Esophagus mucosa (tissue), 1 donor: ENCODE measurements at regions not wholly inside any gene's neighbourhood (a gene's known extent, or its start where the extent isn't known, plus 50 kb on each side); places are given as distances from the start of the nearest gene placed in this dataset.

Experiments
- ATAC-seq: fragments of 200-7000 bp; cut with Tn5 transposase; one replicate; pipeline ENCODE4 v1.9.1; 2020
- donor health status: DM: yes; HTN: yes; CAD: no.

DNA sequence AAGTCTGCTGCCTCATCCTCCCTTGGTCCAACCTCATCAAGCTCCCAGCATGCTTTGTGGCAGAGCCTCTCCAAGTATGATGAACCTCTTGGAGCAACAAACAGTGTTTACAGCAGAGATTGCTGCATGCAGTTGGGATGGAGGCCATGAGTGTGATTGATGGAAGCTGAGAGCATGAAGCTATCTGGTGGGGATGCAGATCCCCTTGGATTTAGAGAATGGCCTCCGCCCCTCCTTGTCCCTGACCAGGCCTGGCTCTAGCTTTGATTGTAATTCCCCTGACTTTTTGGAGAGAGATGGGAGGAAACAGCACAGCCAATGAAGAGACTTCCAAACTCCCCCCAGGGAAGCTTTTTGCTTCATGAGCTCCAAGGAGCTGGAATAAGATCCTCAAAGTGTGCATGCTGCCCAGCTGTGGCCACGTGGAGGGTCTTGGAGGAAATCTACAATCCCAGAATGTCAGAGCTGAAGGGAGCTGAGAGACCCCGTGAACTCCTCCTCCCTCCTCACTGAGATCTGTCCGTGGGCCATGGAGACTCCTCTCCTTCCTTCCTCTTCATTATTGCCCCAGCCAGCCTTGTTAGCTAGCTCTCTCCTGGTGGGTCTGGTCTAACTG lies 165.3 kb upstream of the USP24 start:
- ATAC-seq, result no peak

DNA sequence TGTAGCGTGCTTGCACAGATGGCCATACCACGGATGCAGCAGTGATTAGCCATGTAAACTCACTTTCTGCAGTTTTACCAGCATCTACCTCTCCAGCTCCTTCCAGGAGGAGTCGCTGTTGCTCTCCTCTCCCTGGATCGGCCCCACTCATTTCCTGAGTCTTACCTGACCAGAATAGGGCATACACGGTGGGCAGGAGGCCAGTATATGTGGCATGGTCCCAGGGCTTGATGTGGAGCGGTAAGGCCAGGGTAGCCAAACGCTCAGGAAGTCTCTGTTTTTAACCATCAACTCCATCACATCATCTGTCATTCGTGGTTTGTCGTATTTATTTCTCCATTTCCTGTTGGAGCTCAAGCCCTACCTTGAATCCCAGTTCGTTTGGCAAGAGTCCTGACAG lies 163.4 kb upstream of the USP24 start:
- no peak for ATAC-seq

DNA sequence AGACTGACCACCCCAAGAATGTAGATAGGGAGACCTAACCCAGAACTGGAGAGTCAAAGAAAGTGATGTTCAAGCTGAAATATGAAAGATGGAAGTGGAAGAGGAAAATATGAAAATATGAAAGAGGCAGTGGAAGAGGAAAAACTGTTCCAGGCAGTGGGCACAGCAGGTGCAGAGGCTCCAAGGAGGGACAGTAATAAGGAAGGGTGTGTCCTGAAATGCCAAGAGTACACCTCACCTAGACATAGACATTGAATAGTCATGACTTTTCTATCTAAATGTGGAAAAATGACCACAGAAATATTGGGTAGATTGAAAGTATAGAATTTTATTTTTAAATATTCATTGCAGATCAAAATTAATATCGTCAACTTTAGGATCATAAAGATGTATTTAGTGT lies 161.7 kb upstream of the USP24 start:
- no peak for ATAC-seq

DNA sequence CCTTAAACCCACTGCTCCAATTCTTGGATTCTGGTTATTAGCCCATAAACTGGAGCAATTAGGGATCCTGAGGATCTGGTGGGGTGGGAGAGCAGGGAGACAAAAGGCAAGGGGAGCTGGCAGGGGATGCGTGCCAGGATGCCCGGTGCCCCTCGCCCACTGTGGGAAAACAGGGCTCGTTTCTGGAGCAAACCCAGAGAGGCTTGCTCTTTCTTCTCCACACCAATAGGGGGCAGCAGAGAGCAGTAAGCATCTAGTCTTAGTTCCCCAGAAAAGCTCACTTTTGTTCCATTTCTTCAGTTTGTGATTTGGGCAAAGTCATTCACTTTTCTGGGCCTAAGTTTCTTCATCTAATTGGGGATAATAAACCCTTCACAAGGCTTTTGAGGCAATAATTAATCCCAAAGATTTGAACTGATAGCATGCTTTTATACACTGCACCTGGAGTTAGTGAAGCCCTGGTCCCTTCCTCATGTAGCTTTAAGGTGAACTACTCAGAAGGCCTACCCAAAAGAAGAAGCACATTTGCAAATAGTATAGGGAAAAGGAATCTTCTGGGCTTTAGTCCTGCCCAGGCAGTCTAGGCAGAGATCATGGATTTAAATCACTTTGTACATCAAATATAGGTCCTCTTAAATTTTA lies 160.6 kb upstream of the USP24 start:
- peak; percentile 41 for ATAC-seq

DNA sequence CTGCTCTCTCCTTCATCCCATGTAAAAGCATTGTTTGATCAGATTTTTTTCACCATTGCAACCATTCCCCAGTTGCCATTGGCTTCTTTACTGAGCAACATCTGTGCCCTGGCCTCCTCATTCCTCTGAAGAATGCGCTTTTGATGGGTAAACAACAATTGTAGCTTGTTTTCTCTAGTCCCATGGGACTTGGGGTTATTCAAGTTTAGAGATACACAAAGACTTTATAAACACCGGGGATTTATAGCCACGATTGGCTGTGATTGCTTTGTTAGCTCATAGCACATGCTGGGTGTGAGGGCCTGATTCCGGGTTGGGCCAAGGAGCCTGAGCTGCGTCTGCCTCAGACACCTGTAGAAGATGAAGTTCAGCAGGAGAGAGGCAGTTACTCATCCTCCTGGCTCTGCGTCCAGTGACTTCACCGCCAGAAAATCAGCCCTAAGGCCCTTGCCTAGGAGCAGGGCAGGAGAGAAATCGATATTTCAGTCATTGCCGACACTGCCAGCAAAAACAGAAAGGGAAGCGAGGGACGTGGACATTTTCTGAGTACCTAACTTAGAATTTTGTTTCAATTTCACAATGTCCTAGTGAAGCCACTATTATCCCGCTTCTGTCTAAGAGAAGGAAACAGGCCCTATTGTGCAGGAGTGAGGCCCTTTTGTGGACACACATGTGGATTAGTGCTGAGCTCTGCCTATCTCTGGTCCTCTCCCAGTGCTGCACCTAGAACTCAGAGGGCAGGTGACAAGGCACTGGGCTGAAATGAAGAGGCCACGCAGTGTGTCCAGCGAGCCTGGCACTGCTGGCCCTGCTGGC lies 159.8 kb upstream of the USP24 start:
- ATAC-seq, result no peak

DNA sequence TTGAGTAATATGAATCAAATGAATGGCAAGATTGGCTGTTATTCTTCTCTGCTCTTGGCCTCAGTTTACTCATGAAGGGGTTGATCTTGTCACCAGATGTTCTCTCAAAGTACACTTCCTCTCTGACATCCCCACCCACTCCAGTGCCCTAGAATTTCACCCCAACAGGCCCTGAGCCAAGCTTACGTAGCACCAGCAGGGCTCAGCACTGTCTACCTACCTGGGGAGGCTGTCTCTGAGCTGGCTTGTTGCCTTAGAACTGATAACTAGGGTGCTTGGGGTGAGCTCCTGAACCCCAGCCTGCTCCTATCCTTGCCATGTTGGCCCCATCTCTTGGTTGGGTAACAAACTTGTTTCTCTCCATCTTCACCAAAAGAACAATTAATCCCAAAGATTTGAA lies 159.1 kb upstream of the USP24 start:
- no peak for ATAC-seq

DNA sequence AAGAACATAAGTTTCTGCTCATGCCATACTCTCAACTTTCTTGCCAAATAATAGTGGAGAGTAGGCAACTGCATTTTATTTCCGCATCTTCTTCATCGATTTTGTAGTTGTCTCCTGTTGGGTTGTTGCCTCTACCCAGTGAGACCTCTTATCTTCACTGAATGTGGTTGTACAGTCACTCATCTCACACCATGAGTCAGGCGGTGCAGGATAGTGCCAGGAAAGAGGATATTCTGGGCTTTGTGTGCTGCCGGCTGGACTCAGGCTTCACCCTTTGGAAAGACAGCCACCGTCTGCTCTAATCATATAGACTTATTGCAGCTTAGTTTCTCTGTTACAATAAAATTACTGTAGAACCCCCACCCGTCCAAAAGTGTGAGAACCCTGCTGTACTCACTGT lies 154.3 kb upstream of the USP24 start:
- no peak for ATAC-seq

DNA sequence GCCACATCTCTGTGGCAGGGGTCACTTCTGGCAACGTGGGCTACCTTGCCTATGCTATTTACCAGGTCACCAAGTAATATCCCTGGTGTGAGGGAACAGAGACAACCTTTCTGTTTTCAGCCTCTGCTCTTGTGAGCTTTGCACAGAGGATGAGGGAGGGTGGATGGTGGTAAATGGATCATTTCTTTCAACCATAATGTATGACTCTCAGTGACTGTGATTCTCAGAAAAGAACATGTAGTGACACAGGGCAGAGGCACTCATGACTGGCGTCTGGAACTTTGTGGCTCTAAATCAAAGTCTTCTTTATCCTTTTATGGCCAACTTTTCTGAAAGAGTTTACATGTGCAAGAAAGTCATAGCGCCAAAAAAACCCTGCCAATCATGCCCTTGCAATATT lies 153.5 kb upstream of the USP24 start:
- ATAC-seq, result no peak

DNA sequence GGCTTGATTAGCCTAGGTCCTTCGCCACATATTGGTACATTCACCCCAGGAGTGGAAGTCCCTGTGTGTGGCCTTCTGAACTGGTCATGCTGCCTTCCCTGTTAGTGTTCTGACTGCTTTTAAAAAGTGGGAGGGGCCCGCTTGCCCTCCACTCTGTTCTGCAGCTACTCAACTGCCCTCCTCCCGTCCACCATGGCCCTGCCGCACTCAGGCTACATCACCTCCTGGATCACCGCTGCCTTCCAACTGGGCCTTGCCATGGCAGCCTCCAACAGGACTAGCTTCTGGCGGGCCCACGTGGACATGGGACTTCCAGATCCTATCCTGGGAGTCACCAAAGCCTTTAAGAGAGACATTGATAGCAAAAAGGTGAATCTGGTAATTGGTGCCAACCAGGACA lies 152.1 kb upstream of the USP24 start:
- no peak for ATAC-seq

DNA sequence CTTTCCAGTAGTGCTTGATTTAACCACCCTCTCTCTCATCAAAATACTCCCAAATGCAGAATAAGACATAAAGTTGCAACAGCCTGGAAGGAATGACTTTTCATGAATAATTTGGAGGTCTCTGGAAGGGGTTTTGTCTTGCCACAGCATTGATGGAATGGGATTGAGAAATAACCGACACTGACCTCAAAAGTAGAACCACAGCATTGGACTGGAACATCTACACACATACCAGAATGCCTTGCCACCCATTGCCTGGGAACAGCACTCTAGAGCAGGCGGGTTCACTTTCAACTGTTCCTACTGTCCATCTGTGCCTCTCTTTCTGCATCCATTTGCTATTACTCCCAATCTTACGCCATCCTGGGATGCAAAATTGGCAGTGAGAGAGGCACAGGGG lies 149.1 kb upstream of the USP24 start:
- ATAC-seq, result no peak

DNA sequence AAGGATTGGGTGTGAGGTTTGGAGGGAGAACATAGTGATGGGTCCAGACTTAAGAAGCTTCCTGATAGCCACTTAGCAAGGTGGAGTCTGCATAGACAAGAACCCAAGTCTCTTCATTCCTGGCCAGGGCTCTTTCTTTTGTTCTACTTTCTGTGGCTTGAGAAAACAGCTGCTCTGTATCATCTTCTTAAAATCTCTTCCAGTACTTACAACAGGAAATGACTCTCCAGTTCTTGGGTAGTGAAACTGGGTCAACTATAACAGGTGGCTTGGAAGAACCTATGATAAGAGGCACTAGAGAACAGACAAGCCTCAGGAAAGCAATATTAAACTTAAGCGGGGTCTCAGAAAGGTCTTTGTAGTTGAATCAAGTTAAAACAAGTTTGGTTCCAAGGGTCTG lies 148.1 kb upstream of the USP24 start:
- ATAC-seq, result no peak

DNA sequence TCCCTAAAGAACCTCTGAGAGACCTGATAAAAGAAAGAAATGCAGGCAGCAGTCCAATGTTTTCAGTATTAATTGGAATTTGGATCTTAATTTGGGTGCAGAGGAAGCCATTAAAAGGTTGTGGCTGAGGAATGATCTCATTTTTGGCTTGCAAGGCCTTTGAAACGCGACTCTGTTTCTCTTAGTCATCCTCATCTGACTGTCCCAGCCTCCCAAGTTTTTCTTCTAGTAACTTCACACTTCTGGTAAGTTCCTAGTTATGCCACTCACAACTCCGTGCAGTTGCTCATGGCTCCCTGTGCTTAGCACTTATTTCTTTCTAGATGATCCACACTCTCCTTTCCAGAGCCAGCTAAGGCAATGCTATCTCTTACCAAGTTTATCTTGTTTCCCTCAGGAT lies 147.4 kb upstream of the USP24 start:
- no peak for ATAC-seq

DNA sequence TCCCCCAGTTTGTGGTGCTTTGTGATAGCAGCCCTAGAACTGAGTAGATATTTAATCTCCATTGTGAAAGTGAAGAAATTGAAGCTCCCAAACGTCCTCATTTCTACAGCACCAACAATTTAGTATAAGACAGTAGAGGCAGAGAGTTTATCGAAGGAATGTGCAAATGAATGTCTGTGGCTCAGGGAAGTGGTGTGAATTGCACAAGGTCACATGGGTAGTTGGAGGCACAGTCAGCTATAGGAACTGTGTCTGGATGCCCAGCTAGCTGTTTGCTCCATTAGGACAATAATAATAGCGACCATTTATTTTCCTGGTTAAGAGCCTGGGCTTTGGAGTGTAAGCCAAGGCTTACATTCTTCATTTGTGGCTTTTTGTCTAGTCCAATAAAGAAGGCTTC lies 144.4 kb upstream of the USP24 start:
- ATAC-seq, result no peak

DNA sequence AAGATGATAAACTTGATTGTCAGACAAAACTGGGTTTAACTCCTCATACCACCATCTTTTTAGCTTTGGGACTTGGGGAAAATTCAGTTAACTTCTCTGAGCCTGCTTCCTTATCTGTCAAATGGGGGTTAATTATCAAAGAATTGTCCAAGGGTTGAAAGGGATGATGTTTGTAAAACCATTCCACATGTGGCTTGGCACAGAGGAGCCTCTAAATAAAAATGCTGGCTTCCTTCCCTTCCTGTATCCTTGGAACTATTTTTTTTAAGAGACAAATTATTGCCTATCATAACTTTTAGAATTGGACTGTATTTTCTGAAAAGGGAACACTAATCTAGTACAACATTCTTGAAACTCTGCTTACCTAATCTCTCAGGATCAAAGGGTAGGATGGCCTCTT lies 143.4 kb upstream of the USP24 start:
- no peak for ATAC-seq

DNA sequence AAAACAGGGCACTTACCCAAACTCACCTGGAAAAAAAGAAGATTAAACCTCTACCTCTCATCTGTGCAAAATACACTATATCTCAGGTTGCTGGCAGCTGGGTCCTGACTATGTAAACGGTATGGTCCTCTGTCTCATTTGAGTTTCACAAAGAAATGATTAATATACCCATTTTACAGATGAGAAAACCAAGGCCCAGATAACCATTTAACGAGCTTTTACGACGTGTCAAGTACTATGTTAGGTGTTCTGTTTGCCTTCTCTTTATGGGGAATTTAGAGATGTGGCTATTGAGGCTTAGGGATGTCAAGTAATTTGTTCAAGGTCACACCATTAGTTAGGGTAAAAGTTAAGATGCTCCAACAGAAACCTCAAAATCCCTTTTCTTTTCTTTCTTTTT lies 140.4 kb upstream of the USP24 start:
- no peak for ATAC-seq

DNA sequence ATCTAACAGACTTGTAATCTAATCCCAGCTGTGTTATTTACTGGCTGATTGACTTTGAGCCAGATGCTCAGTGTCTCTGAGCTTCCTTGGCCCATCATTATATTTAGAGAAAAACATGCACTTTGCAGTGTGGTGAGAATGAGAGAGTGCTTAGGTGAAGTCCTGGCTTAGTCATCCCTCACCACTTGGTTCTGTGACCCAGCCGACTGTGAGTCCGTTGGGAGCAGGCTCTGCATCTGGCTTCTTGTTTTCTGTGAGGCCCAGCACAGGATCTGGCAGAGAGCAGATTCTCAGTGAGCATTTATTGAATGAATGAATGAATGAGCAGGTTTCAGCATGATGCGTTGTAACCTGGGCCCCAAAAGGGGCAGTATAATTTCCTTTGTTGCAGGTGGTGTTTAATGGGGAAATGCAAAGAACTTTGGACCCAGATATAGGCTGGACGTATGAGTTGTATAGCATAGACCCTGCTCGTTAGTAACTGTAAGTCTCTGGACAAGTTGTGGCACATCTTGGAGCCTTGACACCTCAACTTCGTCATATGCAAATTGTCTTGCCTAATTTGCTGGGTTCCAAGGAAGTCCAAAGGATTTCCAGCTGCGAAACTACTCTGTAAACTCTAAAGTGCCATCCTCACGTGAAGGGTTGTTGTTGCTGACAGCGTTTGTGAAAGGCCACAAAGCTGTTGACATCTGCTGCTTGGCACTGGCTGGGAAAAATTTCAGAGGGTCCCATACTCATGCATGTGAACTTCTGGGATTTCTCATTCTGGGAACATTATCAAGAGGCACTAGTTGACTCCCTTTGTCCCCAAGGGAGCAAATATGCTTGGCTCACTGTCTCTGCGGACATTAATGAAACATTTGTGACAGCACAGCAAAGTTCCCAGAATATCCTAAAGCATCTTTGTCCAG lies 138.8 kb upstream of the USP24 start:
- no peak for ATAC-seq

DNA sequence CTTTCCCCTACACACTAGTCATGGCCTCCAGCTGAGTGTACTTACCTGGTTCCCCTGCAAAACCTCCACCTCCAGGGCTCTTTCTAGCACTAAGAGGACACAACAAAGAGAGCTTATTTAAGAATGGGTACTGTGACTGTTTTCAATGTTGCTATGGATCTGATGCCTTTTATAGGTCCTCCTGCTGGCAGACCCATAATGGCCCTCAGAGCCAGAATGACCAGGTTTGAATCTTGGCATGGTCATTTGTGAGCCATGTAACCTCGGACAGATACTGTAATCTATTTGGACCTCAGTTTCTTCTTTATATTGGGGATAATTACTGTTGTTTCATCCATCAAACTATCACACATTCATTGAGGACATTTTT lies 137.6 kb upstream of the USP24 start:
- no peak for ATAC-seq

DNA sequence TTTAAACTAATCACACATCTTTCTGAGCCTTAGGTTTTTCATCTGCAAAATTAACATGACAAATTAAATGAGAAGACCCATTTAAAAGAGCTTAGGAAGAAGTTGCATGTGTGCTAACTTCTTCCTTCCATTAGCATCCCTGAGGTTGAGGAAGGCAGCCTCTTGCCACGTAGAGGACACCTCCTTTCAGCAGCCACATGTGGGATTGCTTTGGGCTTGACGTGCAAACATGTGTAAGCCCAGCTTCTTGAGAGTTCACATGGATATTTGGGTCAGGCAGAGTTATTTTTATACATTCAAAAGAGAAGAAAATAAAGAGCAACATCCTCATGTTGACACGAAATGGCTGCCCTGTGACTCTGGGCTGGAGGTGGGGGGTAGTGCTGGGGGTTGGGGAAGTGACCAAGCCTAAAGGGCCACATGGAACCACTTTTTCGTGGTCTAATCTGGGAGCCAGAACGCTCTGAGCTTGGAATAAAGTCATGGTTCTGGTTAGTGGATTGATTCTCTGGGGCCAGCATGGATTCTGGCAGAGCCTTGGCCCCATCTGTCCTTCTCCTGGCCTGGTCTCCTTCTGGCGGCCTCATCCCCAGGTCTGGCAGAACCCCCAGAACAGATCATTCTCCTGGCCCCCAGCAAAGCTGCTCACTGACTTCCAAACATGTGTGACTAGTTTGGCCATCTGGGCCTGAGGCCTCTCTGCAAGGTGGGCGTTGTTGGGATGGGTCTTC lies 137.1 kb upstream of the USP24 start:
- no peak for ATAC-seq

DNA sequence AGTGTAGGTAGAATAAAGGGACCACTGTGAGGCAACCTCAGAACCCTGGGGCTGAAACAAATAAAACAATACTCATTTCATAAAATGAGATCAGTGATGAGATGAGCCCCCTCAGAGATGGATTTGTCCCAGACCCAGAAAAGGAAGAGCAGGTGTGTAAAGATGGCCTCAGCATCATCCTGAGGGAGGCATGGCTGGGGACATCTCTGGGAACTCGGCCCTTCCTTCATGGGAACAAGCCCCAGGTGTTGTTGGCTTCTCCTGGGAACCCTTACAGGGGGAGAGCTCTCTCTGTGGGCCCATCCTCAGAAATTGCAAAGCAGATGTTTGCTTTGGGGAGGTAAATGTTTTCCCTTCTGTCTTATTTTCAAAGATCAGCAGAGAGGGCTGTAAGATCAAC lies 133.2 kb upstream of the USP24 start:
- no peak for ATAC-seq

DNA sequence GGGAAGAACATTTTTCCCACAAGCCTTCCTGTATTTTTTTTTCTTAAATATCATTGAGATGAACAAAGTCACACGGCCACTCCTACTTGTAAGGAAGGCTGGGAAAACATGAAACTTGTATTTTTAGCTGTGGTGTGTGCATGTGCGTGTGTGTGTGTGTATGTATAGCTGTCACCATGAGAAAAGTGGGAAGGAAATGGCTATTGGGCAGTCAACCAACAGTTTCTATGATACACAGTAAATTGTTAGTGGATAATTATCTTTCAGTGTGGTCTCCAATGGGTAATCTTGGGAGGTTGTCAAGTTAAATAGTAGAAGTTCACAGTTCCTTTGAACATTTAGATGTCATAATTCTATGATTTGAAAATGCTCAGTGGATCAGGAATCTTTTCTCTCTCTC lies 132.7 kb upstream of the USP24 start:
- ATAC-seq, result no peak

DNA sequence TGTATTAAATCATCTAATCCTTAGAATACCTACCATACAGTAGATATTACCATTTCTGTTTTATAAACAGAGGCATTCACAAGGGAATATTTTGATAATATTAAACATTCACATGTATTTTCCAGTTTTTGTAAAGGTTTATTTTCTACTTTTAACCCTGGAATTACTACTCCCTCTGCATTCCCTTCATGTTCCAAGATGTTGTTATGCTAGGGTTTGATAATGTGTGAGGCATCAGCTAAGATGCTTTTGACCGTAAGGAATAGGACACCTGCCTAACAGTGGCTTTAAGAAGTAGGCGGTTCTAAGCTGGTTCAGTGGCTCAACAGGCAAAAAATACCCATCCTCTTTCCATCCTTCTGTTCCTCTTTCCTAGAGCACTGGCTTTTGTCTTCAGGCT lies 131.9 kb upstream of the USP24 start:
- ATAC-seq, result no peak

DNA sequence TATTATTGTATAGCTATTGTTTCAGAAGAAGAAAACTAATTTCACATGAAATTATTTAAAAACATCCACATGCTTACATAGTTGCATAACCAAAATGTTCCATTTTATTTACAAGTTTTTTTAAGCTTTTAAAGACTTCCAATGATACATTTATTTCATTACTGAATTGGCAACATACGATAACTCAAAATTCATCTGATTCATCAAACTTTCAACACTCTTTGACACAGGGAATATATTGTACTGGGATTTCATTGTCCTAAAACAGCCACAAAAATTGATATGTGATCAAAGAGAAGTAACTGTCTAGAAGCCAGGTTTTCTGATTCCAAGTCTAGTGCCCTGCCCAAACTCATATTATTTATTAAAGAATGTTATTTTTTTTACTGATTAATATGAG lies 131.4 kb upstream of the USP24 start:
- no peak for ATAC-seq

DNA sequence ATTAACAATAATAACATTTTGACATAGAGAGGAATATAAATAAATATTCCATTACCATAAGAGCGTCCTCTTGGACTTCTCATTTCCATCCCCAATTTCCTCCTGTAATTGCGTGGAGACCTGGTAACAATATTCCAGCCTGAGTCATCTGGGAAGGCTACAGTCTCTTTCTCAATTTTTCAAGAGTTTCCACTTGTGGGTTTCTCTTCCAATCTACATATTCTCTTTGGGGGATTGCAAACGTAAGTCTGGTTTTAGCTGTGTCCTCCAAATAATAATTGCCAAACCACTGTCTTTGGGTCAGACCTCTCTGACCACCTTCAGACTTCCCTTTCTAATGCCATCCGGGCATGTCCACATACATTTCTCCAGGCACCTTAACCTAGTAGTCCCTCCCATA lies 124.5 kb upstream of the USP24 start:
- ATAC-seq, result no peak
